Epidermal melanocyte (primary cell): ENCODE measurements at regions not wholly inside any gene's neighbourhood (a gene's known extent, or its start where the extent isn't known, plus 50 kb on each side); places are given as distances from the start of the nearest gene placed in this dataset.

Experiments
- DNase-seq: peaks from one replicate; pipeline ENCODE4 v3.0.0; 2011; ENCODE audit warnings: low spot score; ENCODE audit not compliant: insufficient read length

DNA sequence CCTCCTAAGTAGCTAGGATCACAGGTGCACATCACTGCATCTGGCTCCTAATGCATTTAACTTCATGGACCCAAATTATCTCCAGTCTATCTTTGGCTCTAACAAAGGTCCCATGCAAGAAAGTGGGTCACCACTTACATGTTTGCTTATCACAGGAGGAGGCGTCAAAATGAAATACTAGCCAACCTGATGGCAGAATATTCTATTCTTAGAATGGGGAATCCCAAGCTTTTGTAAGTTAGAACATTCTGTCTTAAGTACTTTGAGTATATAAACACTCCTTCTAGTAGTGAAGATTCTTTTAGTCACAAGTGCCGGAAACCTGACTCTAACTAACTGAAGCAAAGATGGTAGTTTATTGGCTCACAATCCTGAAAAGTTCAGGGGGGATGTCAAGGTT lies 72.0 kb upstream of the ADAMTS9 start:
- DNase-seq = no peak

DNA sequence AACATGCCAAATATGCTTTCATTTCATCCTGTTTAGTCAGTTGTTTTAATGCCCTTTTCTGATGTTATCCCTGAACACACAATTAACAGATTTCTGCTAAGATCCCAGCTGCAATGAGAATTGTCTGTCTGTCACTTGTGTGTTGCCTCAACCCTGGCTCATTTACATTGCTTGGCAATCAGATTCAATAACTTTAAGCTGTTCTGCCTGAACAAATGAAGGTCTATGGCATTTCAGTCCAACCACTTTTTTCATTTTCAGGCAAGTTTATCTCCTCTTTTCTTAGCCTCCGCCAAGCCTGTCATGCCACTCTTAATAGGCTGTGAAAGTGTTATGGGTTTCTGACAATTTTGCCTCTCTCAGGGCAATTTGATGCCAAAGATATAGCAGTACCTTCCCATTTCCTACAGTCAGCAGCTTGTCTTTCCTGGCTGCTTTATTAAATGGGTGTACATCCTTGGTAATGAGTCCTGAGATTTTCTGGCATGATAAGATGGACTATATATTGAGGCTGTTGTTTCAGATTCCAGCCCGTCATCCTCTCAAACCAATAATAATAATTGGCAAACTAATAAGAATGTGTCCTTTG lies 68.7 kb upstream of the ADAMTS9 start:
- DNase-seq = no peak

DNA sequence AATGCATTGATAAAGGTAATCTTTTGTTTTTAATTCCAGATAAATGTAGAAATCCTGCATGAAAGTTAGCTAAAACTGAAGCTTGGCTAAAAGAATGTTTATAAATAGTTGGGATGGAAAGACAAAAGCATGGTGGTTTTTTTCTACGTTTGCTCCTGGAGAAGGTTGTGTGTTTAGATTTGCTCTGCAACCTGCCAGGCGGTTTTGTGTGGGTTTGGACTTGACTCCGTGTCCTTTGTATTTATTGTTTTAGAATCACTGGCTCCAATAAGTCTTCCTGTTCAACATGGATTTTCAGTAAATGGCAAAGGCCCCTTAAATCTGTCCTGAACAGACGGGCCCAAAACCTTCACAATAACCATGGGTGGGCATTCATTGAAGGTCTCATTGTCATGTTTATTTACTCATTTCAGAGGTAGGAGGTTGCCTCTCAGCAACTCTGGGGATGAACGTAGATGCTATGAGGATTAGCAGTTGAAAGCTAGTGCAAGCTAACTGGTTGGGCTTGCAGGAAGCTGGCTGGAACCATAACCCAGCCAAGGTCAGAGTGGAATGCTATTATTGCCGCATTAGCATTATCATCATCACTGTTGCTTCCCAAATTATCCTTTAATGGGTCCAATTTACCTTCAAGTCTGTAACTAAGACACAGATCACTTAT lies 60.6 kb upstream of the ADAMTS9 start:
- DNase-seq = no peak

DNA sequence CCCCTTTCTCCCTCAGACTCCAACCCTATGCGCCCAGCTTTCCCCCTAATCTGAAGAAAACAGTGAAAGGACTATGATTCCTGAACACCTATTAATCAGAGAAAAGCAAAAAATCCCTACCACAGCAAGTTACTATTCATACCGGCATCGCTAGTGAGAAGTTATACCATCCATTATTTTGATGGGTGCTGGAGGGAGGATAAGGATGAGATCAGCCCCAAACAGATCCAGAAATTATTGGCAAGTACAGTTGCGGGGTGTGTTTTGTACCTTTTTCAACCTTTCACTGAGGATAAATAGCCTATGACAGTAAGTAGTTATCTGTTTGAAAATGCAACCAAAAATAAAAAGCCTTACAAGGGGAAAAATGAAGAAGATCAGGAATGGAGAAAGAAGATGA lies 59.9 kb upstream of the ADAMTS9 start:
- DNase-seq = no peak

DNA sequence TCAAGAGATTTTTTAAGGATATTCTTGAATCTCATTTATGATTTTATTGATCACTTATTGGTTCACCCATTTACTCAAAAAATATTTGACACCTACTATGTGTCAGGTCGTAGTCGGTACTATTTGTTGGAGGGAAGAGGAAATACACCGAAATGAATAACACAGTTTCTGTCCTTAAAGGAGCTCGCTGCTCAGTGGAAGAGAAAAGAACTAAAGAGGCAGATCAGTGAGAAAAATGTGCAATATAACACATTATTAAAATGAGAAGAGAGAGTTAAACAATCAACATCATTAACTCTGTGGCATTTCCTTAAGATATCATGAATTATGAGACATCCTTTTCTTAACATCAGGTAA lies 56.1 kb upstream of the ADAMTS9 start:
- DNase-seq = no peak

DNA sequence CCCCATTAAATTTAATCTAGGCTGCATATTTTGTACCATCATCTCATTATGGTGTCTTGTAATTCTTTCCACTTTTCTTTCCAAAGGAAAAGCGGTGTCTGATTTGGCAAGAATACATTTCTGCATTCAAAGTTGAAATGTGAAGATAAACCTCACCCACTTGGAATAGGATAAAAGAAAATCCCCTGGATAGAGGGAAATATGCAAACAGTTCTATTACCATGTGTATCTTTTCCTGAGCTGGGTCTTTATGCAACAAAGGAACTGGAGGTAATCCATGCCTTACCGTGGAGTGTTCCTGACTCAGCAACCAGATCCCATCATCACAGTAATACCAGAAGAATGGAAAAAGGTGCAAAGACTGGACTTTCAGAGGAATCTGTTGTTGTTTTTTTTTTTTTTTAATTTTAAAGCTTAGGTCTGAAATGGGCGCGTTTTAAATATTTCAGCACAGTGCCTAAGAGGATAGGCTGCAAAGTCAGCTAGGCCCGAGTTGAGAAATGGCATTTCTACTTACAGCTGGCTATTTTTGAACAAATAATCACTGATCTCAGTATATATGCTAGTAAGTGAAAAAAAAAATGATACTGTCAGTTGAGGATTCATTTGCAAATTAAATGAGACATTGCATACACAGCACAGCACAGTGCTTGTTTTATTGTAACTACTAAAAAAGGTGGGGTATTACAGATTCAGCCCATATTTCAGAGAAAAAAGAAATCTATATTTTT lies 55.5 kb upstream of the ADAMTS9 start:
- DNase-seq = no peak

DNA sequence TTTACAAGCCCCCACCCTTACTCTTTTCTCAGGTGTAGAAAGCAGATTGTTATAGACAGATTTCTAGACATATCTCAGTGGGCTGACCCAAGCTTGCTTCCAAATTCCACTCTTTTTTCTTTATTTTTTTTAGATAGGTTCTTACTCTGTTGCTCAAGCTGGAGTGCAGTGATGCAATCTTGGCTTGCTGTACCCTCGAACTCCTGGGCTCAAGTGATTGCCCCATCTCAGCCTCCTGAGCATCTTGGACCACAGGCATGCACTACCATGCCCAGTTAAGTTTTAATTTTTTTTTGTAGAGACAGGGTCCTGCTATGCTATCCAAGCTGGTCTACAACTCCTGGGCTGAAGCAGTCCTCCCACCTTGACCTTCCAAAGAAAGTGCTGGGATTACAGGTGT lies 53.5 kb upstream of the ADAMTS9 start:
- no peak for DNase-seq

DNA sequence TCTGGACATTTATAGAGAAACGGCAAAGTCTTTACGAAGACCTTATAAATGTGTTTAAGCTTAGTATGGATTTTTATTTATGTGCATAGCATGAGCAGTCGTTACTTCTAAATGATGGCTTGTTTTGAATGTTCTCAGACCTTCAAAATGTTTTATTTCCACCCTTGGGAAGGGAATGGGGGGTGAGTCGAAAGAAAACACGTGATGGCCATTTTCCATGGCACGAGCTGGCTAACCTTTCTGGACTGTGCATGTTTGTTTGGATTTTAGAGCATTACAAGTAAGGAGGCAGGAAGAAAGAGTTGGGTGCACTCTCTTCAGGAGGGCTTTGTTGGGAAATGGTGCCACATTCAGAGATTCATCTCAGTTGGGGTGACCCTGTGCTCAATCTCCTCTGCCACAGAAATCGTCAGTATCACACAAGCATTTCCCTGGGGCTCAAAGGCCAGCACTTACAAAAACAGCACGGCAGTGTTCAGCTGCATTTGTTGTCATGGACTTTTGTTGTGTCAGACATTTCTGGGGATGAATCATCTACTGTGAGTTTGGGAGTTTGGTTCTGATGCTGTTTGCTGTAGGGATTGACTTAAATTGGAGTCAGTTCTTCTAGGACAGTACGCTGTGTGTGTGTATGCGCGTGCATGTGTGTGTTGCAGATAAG lies 52.3 kb upstream of the ADAMTS9 start:
- no peak for DNase-seq
